Left ventricle myocardium inferior (tissue), 1 donor: ENCODE measurements at regions not wholly inside any gene's neighbourhood (a gene's known extent, or its start where the extent isn't known, plus 50 kb on each side); places are given as distances from the start of the nearest gene placed in this dataset.

Experiments used
- DNase-seq: peaks from one replicate; pipeline ENCODE4 v3.0.0-alpha.2; 2020
- H3K27ac ChIP-seq: fragments of 200-600 bp; replicated peaks from 2 replicates; pipeline ENCODE4 v1.8.0; 2021
- H3K27me3 ChIP-seq: fragments of 200-600 bp; 2 replicates; pipeline ENCODE4 v1.8.0; 2021; ENCODE audit warnings: low read depth
- H3K36me3 ChIP-seq: fragments of 200-600 bp; 2 replicates; pipeline ENCODE4 v1.8.0; 2021
- H3K4me1 ChIP-seq: fragments of 200-600 bp; 2 replicates; pipeline ENCODE4 v1.8.0; 2021
- H3K4me3 ChIP-seq: fragments of 200-600 bp; 2 replicates; pipeline ENCODE4 v1.8.0; 2021; ENCODE audit warnings: mild to moderate bottlenecking, moderate library complexity
- H3K9me3 ChIP-seq: fragments of 200-600 bp; replicated peaks from 2 replicates; pipeline ENCODE4 v1.8.0; 2021
- CTCF ChIP-seq: fragments of 200-600 bp; IDR thresholded peaks from 2 replicates; pipeline ENCODE4 v1.8.0; 2021; ENCODE audit warnings: antibody characterized with exemption, mild to moderate bottlenecking, borderline replicate concordance
- intact Hi-C: fragments of 100-400 bp; cut with micrococcal nuclease; formaldehyde crosslinking; loops from one replicate; pipeline ENCODE4 v1.11.0; 2022
- donor health status: DM: no; HTN: yes; CAD: no; lungs with severe emphysema.

- Histone ChIP-seq H3K36me3 (no peaks in the 10 kb centered on the region), H3K9me3 (no peaks in the 10 kb centered on the region), H3K27ac (no peak overlapping the region), H3K4me3 (no peak overlapping the region), H3K27me3 (peaks cover 49% of the 10 kb centered on the region), H3K4me1 (no peaks in the 10 kb centered on the region)
- TF ChIP-seq CTCF = no peak
- no peak for DNase-seq
- intact Hi-C loops = no loop called here
These were observed 95.7 kb upstream of the WNT4 start for GRCh38 chr1:22238356-22239224.

GRCh38 chr1:22239378-22239777 lies 96.5 kb upstream of the WNT4 start:
- Histone ChIP-seq H3K27me3 (peaks cover 49% of the 10 kb centered on the region), H3K4me1 (no peaks in the 10 kb centered on the region), H3K27ac (no peak overlapping the region), H3K4me3 (no peak overlapping the region), H3K36me3 (no peaks in the 10 kb centered on the region), H3K9me3 (no peaks in the 10 kb centered on the region)
- no peak for DNase-seq
- TF ChIP-seq CTCF = no peak
- intact Hi-C loops = no loop called here

- Histone ChIP-seq H3K27me3 (peaks cover 49% of the 10 kb centered on the region), H3K9me3 (no peaks in the 10 kb centered on the region), H3K4me3 (no peak overlapping the region), H3K4me1 (no peaks in the 10 kb centered on the region), H3K36me3 (no peaks in the 10 kb centered on the region), H3K27ac (no peak overlapping the region)
- intact Hi-C loops = no loop called here
- DNase-seq = no peak
- TF ChIP-seq CTCF = no peak
These were observed 98.4 kb upstream of the WNT4 start for GRCh38 chr1:22241250-22241649.

GRCh38 chr1:22241811-22242210 lies 98.9 kb upstream of the WNT4 start:
- Histone ChIP-seq H3K9me3 (no peaks in the 10 kb centered on the region), H3K27ac (no peak overlapping the region), H3K27me3 (peaks cover 49% of the 10 kb centered on the region), H3K4me1 (no peaks in the 10 kb centered on the region), H3K36me3 (no peaks in the 10 kb centered on the region), H3K4me3 (no peak overlapping the region)
- intact Hi-C loops = no loop called here
- no peak for TF ChIP-seq CTCF
- DNase-seq = no peak

- no peaks in the 10 kb centered on the region for H3K9me3 ChIP-seq
- H3K4me3 ChIP-seq = no peak overlapping the region
- TF ChIP-seq CTCF = no peak
- no peak for DNase-seq
- H3K4me1 ChIP-seq = no peaks in the 10 kb centered on the region
- H3K27ac ChIP-seq = no peak overlapping the region
- H3K36me3 ChIP-seq = no peaks in the 10 kb centered on the region
- H3K27me3 ChIP-seq = peaks cover 68% of the 10 kb centered on the region
- intact Hi-C loops = no loop called here
These were observed 102.3 kb upstream of the WNT4 start for GRCh38 chr1:22245100-22245650.
